SKM-1 (cell line): ENCODE measurements at regions not wholly inside any gene's neighbourhood (a gene's known extent, or its start where the extent isn't known, plus 50 kb on each side); places are given as distances from the start of the nearest gene placed in this dataset.

Experiments used
- DNase-seq: peaks from one replicate; lab custom pipeline; 2025; ENCODE audit not compliant: unreplicated experiment; lab: John Stamatoyannopoulos, UW

DNA sequence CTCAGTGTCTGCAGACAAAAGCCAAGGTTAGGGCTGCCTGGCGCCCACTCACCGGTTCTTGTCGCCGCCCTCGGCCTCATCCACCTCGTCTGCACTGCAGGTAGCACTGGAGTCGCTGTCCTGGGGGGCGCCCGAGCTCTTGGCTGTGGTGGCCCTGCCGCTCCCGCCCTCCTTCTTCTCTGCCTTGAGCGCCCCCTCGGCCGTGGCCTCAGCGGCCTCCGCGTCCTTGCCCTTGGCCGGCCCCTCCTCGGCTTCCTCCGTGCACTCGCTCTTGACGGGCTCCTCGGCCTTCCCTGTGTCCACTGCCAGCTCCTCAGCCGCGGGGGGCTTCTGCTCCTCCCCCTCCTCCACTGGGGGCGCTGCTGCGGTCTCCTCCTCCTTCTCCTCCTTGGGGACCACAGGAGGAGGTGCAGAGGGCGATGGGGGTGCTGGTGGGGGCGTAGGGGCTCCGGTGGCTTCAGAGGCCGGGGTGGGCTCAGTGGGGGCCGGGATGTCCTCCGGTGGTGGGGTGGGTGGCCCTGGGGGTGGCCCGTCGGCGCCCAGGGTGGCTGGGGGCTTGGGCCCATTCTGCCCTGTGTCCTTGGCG, 77.2 kb downstream of the RFLNA start:
- DNase-seq = no peak

DNA sequence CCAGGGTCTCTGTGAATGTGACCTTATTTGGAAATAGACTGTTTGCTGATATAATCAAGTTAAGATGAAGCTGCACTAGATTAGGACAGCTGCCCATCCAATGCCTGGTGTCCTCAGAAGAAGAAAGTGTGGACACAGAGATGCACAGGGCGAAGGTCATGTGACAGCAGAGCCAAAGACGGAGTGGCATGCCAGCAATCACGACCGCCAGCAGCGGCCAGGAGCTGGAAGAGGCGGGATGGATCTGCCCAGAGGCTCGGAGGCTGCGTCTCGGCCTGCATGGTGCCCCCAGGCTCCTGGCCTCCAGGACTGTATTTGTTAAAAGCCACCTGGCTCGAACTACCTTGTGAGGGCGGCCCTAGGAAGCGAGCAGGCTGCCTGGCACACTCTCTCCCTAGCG, 76.5 kb downstream of the RFLNA start:
- DNase-seq = no peak

DNA sequence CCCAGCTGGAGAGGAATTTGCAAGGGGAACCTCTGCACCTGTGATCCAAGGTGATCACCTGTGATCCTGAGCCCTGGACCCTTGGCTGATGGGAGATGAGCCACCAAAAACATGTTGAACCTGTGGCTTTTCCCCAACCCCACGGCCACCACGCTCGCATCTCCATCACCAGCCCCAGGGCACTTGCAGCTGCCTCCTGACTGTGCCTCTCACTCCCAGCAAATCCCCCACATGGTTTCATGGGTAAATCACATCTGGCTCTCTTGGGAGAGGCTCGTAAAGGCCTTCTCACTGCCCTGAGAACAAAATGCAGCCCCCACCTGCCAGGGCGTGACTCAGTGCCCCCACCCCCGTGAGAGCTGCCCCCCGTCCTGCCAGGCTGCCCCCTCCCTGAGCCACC, 76.0 kb downstream of the RFLNA start:
- DNase-seq = no peak

DNA sequence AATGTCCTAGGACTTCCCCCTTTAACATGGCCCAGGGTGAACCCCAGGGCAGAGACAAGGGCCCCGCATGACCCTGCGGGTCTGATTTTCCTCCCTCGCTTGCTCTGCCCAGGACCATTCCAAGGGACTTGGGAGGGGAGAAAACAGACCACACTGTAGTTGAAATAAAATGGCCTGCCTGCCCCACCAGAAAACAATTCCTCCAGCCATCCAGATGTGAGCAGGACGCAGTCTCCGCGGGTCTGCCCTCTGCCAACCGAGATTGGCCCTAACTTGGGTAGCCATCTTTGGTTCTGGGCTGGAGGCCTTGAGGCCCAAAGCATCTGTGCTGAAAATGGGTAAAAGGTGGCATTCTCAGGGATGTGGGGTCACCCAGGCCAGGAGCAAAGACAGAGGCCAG, 75.5 kb downstream of the RFLNA start:
- DNase-seq = no peak

DNA sequence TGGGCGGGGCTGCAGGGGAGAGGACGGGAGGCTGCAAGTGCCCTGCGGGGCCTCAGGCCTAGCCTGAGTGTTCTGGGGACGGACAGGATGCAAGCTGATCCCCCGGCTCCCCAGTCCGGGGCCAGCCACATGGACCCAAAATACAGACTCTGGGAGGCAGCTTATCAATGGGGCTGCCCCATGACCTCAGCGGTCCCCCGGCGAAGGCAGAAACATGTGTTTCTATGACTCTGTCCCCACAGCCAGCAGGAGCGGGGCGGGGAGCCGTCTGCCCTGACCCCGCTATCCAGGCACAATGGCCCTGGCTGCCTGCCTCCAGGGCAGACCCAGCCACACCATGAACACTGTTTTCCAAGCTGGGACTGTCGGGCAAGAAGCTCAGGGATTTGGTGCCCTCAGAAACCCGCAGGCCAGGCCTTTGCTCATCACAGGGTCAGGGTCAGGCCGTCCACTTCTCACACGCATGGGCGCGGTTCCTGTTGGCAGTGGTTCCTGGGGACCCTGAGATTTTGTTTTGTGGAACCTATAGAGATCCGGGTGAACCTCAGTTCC, 75.0 kb downstream of the RFLNA start:
- DNase-seq = no peak

DNA sequence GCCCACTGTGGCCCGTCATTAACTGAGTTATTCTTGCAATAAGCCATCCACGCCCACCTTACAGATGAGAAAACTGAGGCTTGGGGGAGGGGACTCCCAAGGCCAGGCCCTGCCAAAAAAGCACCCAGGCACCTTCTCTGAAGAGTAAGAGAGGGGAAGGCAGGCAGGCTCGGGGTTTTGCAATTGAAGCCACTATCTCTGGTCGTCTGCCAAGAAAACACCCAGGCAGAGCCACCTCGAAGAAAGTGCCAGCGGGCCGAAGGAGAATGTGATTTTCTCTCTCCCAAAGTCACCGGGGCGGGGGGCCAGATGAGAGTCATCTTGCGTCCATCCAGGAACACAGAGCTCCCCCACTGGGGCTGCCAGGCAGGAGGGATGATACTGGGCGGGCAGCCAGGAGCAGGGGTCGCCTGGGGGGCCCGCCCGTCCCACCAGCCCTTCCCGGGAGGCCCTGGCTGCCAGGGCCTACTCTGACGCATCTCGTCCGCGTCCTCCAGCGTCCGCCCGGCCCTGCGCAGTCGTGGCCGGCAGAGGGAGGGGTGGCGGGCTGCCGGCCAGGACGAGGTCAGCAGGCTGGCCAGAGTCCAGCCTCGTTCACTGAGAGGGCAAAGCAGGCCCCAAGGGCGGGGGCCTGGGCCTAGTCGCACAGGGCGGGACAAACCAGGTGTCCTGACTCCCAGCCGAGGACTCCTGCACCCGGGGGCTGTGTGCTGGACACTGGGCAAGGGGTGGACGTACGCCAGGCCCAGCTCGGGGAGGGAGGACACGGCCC, 74.3 kb downstream of the RFLNA start:
- DNase-seq = no peak

DNA sequence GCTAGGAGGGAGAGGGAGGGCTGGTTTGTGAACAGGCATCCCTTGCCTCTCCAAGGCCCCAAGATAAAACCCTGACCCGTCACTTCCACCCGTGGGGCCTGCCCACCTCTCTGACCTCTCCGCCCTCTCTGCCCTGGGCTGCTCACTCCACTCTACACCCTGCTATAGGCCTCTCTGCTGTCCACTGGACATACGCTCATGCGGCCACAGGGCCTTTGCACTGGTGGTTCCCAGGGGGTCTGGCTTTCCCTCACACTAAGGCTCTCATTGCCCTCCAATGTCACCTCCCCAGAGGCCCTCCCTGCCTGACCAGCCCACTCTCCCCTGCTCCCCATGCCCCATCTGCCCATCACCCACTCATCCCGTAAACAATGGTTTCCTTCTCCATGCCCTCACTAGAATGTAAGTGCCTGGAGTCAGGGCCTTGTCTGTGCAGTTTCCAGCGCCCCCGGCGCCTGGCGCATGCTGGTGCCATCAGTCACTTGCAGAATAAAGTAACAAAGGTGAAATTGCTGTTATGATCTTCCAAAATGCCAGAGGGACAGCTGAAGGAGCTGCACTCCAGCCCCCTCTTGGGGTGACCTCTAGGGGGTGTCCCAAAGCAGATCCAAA, 73.6 kb downstream of the RFLNA start:
- no peak for DNase-seq

DNA sequence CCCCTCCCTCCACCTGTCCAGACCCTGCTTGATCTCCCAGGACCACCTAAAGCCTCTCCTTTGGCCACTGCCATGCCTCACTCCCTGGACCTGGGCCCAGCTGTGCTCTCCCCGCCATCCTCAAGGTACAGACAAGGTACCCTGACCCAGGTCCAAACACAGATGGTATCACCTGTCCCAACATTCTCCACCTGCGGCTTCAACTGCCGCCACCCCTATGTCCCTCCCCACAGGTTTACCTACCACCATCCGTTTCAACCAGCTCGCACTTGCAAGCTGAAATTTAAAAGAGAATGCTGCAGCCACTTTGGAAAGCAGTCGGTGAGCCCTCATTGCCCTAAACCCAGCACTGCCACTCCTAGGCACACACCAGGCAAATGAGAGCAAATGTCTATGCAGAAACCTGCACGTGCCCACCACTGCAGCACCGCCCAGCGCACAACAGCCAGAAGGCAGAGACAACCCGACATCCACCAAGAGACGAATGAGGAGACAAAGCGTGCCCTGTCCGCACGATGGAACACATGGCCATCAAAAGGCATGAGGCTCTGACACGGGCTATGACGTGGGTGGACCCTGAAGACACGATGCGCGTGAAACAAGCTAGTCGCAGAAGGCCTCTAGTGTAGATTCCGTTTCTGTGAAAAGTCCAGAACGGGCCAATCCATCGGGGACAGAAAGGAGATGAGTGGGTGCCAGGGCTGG, 71.0 kb downstream of the RFLNA start:
- DNase-seq = no peak
